GM10248 (cell line): ENCODE measurements at regions not wholly inside any gene's neighbourhood (a gene's known extent, or its start where the extent isn't known, plus 50 kb on each side); places are given as distances from the start of the nearest gene placed in this dataset.

Source experiments
- CTCF ChIA-PET: fragments of 300-600 bp; sonication (Branson Sonifier 250); formaldehyde crosslinking; extraction: SDS; loops from one replicate; lab custom pipeline; 2021; ENCODE audit warnings: antibody characterized with exemption; lab: Yijun Ruan, JAX
- POLR2A ChIA-PET: fragments of 350-650 bp; sonication (Branson Sonifier 250); formaldehyde crosslinking; extraction: SDS; loops from one replicate; lab custom pipeline; 2020; ENCODE audit warnings: antibody characterized with exemption; lab: Yijun Ruan, JAX
- DNase-seq: peaks from one replicate; pipeline ENCODE4 v3.0.0; 2012; ENCODE audit errors: extremely low spot score
- CTCF ChIP-seq: IDR thresholded peaks from 2 replicates; pipeline ENCODE4 v1.5.1; 2012; ENCODE audit warnings: mild to moderate bottlenecking, low read depth; ENCODE audit errors: extremely low read depth, missing control alignments, control extremely low read depth

- no peak for DNase-seq
- ChIA-PET POLR2A (no interaction called here), CTCF (no interaction called here)
- TF ChIP-seq CTCF, result no peak
These were observed 205.0 kb upstream of the LRFN2 start for GRCh38 chr6:40792183-40792582.

- ChIA-PET CTCF (no interaction called here), POLR2A (no interaction called here)
- no peak for TF ChIP-seq CTCF
- DNase-seq, result no peak
These were observed 203.8 kb upstream of the LRFN2 start for GRCh38 chr6:40791004-40791403.

- ChIA-PET POLR2A (no interaction called here), CTCF (no interaction called here)
- TF ChIP-seq CTCF, result no peak
- DNase-seq, result peak; percentile 48
These were observed 201.8 kb upstream of the LRFN2 start for GRCh38 chr6:40788661-40789655.

GRCh38 chr6:40782355-40782754 is 195.2 kb upstream of the LRFN2 start:
- no peak for TF ChIP-seq CTCF
- ChIA-PET POLR2A (no interaction called here), CTCF (no interaction called here)
- DNase-seq, result no peak

GRCh38 chr6:40780637-40781036 is 193.5 kb upstream of the LRFN2 start:
- ChIA-PET POLR2A (no interaction called here), CTCF (no interaction called here)
- no peak for DNase-seq
- TF ChIP-seq CTCF, result no peak

GRCh38 chr6:40779409-40779808 is 192.2 kb upstream of the LRFN2 start:
- DNase-seq, result no peak
- POLR2A ChIA-PET, result interaction anchor here (0.7 kb wide), 1 partner anchor 15 kb away, joined by 3 read pairs; no protein-coding TSS in a partner anchor
- TF ChIP-seq CTCF, result no peak
- CTCF ChIA-PET, result interaction anchor here (0.8 kb wide), 1 partner anchor 13 kb away, joined by 3 read pairs; no protein-coding TSS in a partner anchor
